ENCODE measurements at regions not wholly inside any gene's neighbourhood (a gene's known extent, or its start where the extent isn't known, plus 50 kb on each side); places are given as distances from the start of the nearest gene placed in this dataset.

DNA sequence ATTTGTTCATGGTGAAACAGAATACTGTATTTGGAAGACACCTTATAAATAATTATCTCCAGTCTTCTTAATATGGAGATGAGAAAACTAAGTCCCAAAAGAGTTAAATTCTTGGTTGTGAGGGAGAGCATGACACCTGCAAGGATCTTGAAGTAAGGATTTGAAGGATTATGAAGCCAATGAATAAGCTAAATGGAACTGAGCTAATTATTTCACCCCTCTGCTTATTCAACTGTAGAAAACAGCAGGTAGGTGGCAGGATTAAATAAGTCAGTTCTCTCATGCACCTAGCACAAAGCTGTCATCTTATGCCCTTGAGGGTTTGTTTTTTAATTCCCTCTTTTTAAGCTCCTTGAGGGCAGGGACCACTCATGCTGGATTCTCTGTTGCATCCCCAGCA lies 457.3 kb downstream of the ETS1 start:
- TF ChIP-seq POLR2AphosphoS5 (IDR thresholded peaks at IDR 0.05; ENCODE audit: low read depth, low read length), result no peak
- no peak for TF ChIP-seq POLR2A (IDR thresholded peaks at IDR 0.05; ENCODE audit: low read depth, low read length)
